ENCODE measurements at regions not wholly inside any gene's neighbourhood (a gene's known extent, or its start where the extent isn't known, plus 50 kb on each side); places are given as distances from the start of the nearest gene placed in this dataset.

DNA sequence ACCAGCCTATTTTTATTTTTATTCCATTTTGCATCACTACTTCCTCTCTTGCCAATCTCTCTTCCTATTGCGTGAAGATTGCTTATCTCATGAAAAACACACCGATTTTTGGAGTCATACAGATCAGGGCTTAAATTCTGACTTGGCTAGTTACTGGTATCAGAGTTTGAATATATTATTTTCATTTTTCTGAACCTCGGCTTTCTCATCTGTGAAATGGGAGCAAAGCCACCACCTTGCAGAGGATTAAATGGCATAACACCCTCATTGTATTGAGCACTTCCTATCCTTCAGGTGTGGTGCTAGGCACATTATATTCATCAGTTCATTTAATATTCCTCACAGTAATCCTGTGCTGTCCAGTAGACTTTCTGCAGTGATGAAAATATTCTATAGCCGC, 208.8 kb downstream of the HAPSTR1 start:
- no peaks in the 10 kb centered on the region for H3K9me3 ChIP-seq
- TF ChIP-seq, protein P1, sequence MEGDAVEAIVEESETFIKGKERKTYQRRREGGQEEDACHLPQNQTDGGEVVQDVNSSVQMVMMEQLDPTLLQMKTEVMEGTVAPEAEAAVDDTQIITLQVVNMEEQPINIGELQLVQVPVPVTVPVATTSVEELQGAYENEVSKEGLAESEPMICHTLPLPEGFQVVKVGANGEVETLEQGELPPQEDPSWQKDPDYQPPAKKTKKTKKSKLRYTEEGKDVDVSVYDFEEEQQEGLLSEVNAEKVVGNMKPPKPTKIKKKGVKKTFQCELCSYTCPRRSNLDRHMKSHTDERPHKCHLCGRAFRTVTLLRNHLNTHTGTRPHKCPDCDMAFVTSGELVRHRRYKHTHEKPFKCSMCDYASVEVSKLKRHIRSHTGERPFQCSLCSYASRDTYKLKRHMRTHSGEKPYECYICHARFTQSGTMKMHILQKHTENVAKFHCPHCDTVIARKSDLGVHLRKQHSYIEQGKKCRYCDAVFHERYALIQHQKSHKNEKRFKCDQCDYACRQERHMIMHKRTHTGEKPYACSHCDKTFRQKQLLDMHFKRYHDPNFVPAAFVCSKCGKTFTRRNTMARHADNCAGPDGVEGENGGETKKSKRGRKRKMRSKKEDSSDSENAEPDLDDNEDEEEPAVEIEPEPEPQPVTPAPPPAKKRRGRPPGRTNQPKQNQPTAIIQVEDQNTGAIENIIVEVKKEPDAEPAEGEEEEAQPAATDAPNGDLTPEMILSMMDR (IDR thresholded peaks at IDR 0.05): no peak
- no peak for ATAC-seq
- H3K4me3 ChIP-seq: no peak overlapping the region
- peaks cover 8% of the 10 kb centered on the region for H3K4me1 ChIP-seq (ENCODE audit: low read depth)
- no peaks in the 10 kb centered on the region for H3K36me3 ChIP-seq (ENCODE audit: low read depth)
- DNase-seq: no peak
- intact Hi-C loops (cut with DNase I, micrococcal nuclease): no loop called here

GRCh38 chr16:9302072-9302471, 210.6 kb downstream of the HAPSTR1 start:
- Histone ChIP-seq H3K36me3 (ENCODE audit: low read depth) (no peaks in the 10 kb centered on the region), H3K4me3 (no peak overlapping the region), H3K9me3 (no peaks in the 10 kb centered on the region), H3K4me1 (ENCODE audit: low read depth) (no peaks in the 10 kb centered on the region)
- ATAC-seq (peak; percentile 72), DNase-seq (peak; percentile 51 to 70 (median 58))
- intact Hi-C loops (cut with DNase I, micrococcal nuclease): no loop called here
- TF ChIP-seq, protein P1 (IDR thresholded peaks at IDR 0.05): no peak

- ATAC-seq: no peak
- no peaks in the 10 kb centered on the region for H3K36me3 ChIP-seq (ENCODE audit: low read depth)
- TF ChIP-seq, protein P1 (IDR thresholded peaks at IDR 0.05): no peak
- H3K9me3 ChIP-seq: no peaks in the 10 kb centered on the region
- H3K4me3 ChIP-seq: no peak overlapping the region
- DNase-seq: no peak
- intact Hi-C loops (cut with DNase I, micrococcal nuclease): no loop called here
- H3K4me1 ChIP-seq (ENCODE audit: low read depth): peaks cover 31% of the 10 kb centered on the region
Observed at GRCh38 chr16:9306753-9307152, 215.3 kb downstream of the HAPSTR1 start.

DNA sequence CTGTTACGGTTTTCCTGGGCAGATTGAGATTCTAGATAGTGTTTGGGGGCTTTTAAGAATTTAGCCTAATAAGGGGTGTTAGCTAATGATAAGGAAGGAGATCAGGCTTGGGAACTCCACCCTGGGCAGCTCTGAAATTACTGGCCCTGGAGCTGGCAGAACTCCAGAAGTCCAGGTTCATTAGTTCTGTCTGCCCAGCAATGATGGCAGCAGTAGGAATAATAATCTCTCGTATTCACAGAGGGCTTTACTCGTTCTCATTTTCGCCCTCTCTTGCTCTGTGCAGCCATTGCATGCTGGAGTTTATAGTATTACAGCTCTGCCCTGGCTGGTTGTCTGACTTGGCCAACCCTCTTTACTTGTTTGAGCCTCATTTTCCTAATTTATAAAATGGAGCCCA, 216.0 kb downstream of the HAPSTR1 start:
- DNase-seq: peak in 1 of 3 donors; percentile 59
- ATAC-seq: no peak
- H3K36me3 ChIP-seq (ENCODE audit: low read depth): no peaks in the 10 kb centered on the region
- no peak overlapping the region for H3K4me3 ChIP-seq
- TF ChIP-seq, protein P1 (IDR thresholded peaks at IDR 0.05): no peak
- intact Hi-C loops (cut with DNase I, micrococcal nuclease): no loop called here
- no peaks in the 10 kb centered on the region for H3K9me3 ChIP-seq
- H3K4me1 ChIP-seq (ENCODE audit: low read depth): peaks cover 32% of the 10 kb centered on the region

DNA sequence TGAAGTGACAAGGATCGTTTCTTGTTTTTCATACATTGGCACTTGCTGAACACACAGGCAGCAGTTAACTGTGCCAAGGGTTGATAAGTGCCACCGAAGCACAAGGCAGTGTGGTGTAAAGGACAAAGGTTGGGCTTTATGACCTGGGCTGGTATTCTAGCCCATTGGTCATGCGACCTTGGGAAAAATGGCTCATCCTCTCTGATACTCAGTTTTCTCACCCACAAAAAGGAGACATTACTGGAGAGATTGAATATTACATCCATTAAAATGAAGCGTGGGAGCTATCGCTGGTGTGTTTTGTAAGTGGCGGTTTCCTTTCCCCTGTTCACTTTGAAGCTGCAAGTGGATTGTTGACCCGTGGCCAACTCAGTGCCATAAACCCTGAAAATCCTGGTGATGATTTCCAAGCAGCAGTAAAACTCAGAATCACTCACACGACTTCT, 216.9 kb downstream of the HAPSTR1 start:
- peak in 2 of 3 donors; percentile 60 to 85 for DNase-seq
- intact Hi-C loops (cut with DNase I, micrococcal nuclease): no loop called here
- TF ChIP-seq, protein P1 (IDR thresholded peaks at IDR 0.05): peak; percentile 8
- H3K36me3 ChIP-seq (ENCODE audit: low read depth): no peaks in the 10 kb centered on the region
- H3K4me3 ChIP-seq: no peak overlapping the region
- H3K9me3 ChIP-seq: no peaks in the 10 kb centered on the region
- ATAC-seq: peak; percentile 92
- H3K4me1 ChIP-seq (ENCODE audit: low read depth): peaks cover 32% of the 10 kb centered on the region

DNA sequence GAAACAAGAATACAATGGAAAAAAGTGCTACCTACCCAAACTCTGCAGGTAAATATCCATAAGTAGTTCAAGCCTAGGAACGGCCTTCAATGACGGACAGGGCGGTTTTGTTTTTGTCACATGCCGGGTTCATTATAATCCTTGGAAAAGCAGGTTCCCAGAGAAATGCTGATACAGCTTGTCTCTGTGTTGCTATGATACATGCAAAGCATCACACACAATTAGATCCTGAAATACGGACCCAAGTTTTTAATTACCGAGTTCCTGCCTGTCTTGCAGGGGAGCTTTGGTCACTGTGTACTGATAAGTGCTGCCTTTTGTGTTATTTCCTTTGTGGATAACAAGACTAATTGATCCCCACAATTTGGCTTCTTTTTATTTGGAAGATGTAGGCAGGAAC, 217.4 kb downstream of the HAPSTR1 start:
- intact Hi-C loops (cut with DNase I, micrococcal nuclease): no loop called here
- no peak for DNase-seq
- Histone ChIP-seq H3K36me3 (ENCODE audit: low read depth) (no peaks in the 10 kb centered on the region), H3K4me3 (no peak overlapping the region), H3K9me3 (no peaks in the 10 kb centered on the region), H3K4me1 (ENCODE audit: low read depth) (peaks cover 32% of the 10 kb centered on the region)
- TF ChIP-seq, protein P1 (IDR thresholded peaks at IDR 0.05): no peak
- ATAC-seq: peak; percentile 67

Data from mucosa of descending colon (tissue), 3 donors.